ENCODE measurements at regions not wholly inside any gene's neighbourhood (a gene's known extent, or its start where the extent isn't known, plus 50 kb on each side); places are given as distances from the start of the nearest gene placed in this dataset.

DNA sequence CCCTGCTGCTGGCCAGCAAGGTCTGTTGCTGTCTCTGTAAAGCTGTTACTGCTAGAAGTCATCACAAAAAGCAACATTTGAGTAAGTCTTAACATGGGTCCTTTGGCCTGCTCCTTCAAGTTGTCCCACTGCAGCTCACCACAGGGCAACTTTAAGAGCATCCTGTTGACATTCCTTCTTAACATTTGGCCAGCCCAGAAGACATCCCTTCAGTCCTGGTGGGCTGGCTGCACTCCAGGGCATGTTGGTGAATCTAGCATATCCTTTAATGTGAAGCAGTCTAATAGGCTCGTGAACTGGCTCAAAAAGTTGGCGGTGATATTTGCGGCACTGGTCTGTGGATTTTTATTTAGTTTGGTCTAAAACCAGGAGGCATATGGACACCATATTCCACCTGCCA is 92.2 kb upstream of the MAML3 start:
- Histone ChIP-seq H3K9me3 (no peaks in the 10 kb centered on the region), H3K27me3 (no peaks in the 10 kb centered on the region), H3K36me3 (ENCODE audit: low read depth, missing control alignments) (no peaks in the 10 kb centered on the region), H3K27ac (no peak overlapping the region), H3K4me1 (peaks cover 5% of the 10 kb centered on the region), H3K4me3 (no peak overlapping the region)
- DNase-seq, result no peak
- WGBS, 2 donors, result 99 to 100% methylated on average over 3 of the region's 3 CpGs
- intact Hi-C loops (cut with DNase I; ENCODE audit: low total_unique reads), result no loop called here
- TF ChIP-seq, protein P1, sequence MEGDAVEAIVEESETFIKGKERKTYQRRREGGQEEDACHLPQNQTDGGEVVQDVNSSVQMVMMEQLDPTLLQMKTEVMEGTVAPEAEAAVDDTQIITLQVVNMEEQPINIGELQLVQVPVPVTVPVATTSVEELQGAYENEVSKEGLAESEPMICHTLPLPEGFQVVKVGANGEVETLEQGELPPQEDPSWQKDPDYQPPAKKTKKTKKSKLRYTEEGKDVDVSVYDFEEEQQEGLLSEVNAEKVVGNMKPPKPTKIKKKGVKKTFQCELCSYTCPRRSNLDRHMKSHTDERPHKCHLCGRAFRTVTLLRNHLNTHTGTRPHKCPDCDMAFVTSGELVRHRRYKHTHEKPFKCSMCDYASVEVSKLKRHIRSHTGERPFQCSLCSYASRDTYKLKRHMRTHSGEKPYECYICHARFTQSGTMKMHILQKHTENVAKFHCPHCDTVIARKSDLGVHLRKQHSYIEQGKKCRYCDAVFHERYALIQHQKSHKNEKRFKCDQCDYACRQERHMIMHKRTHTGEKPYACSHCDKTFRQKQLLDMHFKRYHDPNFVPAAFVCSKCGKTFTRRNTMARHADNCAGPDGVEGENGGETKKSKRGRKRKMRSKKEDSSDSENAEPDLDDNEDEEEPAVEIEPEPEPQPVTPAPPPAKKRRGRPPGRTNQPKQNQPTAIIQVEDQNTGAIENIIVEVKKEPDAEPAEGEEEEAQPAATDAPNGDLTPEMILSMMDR (IDR thresholded peaks at IDR 0.05), result no peak
- no peak for TF ChIP-seq POLR2A (IDR thresholded peaks at IDR 0.05)

DNA sequence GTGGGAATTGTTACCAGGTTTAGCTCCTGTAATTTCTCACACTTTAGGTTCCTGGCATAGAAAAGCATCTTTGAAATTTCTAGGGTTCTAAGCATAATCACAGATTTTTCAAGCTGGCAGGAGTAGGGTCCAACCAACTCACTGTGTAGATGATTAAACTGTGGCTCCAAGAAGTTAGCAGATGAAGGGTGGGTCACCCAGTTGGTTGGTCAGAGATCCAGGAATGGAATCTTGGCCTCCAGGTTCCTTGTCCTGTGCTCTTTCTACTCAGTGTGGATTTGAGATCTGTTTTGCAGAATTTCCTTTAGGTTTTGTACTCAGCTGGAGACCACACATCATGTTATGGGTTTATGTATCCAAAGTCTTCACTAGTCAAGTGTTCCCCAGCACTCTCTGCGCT is 90.3 kb upstream of the MAML3 start:
- H3K4me1 ChIP-seq, result peaks cover 5% of the 10 kb centered on the region
- no peak overlapping the region for H3K27ac ChIP-seq
- H3K36me3 ChIP-seq (ENCODE audit: low read depth, missing control alignments), result no peaks in the 10 kb centered on the region
- no peak for TF ChIP-seq POLR2A (IDR thresholded peaks at IDR 0.05)
- TF ChIP-seq, protein P1 (IDR thresholded peaks at IDR 0.05), result no peak
- no peaks in the 10 kb centered on the region for H3K9me3 ChIP-seq
- H3K4me3 ChIP-seq, result no peak overlapping the region
- intact Hi-C loops (cut with DNase I; ENCODE audit: low total_unique reads), result no loop called here
- 78 to 88% methylated on average over 1 of the region's 1 CpG for WGBS, 2 donors
- H3K27me3 ChIP-seq, result no peaks in the 10 kb centered on the region
- DNase-seq, result no peak

DNA sequence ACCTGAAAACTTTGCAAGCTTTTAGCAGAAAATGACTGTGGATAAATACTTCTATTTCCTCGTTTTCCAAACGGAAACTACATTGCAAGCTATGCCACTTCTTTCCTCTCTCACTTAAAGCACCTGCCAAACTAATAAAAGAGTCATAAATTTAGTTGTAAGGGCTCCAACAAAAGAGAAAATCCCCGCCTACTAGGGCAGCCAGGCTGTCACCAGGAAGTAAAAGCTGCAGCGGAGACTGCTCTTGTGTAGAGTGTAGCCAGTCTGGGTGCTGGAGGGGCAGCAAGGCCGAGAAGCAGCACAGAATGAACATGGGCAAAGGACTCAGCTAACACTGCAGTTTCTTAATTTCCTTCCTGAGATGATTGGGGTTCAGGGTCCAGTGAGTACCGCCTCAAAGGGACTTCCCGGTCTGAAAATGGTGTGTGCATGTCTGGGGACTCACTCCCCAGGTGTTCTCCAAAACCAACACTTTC is 89.3 kb upstream of the MAML3 start:
- 74 to 75% methylated on average over 7 of the region's 7 CpGs for WGBS, 2 donors
- Histone ChIP-seq H3K9me3 (no peaks in the 10 kb centered on the region), H3K4me3 (no peak overlapping the region), H3K36me3 (ENCODE audit: low read depth, missing control alignments) (no peaks in the 10 kb centered on the region), H3K4me1 (peaks cover 8% of the 10 kb centered on the region), H3K27ac (no peak overlapping the region), H3K27me3 (no peaks in the 10 kb centered on the region)
- no peak for DNase-seq
- intact Hi-C loops (cut with DNase I; ENCODE audit: low total_unique reads), result no loop called here
- TF ChIP-seq, protein P1 (IDR thresholded peaks at IDR 0.05), result no peak
- no peak for TF ChIP-seq POLR2A (IDR thresholded peaks at IDR 0.05)

- Histone ChIP-seq H3K27me3 (no peaks in the 10 kb centered on the region), H3K27ac (no peak overlapping the region), H3K9me3 (no peaks in the 10 kb centered on the region), H3K4me1 (peaks cover 15% of the 10 kb centered on the region), H3K36me3 (ENCODE audit: low read depth, missing control alignments) (no peaks in the 10 kb centered on the region), H3K4me3 (no peak overlapping the region)
- intact Hi-C loops (cut with DNase I; ENCODE audit: low total_unique reads), result no loop called here
- no peak for TF ChIP-seq POLR2A (IDR thresholded peaks at IDR 0.05)
- TF ChIP-seq, protein P1 (IDR thresholded peaks at IDR 0.05), result no peak
- DNase-seq, result no peak
- 80 to 87% methylated on average over 8 of the region's 8 CpGs for WGBS, 2 donors
Measured at GRCh38 chr4:140242357-140243277, 88.6 kb upstream of the MAML3 start.

All from testis (tissue), 2 donors.